HFF-Myc (cell line): ENCODE measurements at regions not wholly inside any gene's neighbourhood (a gene's known extent, or its start where the extent isn't known, plus 50 kb on each side); places are given as distances from the start of the nearest gene placed in this dataset.

ENCODE experiments used
- DNase-seq: peaks from one replicate; pipeline ENCODE4 v3.0.0-alpha.2; 2011; ENCODE audit warnings: low read depth; ENCODE audit errors: extremely low read depth
- H3K4me3 ChIP-seq: replicated peaks from 2 replicates; pipeline ENCODE4 v1.5.1; 2011; ENCODE audit warnings: low read depth, mild to moderate bottlenecking, control low read depth, low read length
- TF ChIP-seq, protein P1 (sequence below): IDR thresholded peaks from 2 replicates; pipeline ENCODE4 v1.5.1; 2012; ENCODE audit warnings: mild to moderate bottlenecking, low read depth, low read length, control low read depth; ENCODE audit errors: missing control alignments

- H3K4me3 ChIP-seq, result no peak overlapping the region
- TF ChIP-seq, protein P1, sequence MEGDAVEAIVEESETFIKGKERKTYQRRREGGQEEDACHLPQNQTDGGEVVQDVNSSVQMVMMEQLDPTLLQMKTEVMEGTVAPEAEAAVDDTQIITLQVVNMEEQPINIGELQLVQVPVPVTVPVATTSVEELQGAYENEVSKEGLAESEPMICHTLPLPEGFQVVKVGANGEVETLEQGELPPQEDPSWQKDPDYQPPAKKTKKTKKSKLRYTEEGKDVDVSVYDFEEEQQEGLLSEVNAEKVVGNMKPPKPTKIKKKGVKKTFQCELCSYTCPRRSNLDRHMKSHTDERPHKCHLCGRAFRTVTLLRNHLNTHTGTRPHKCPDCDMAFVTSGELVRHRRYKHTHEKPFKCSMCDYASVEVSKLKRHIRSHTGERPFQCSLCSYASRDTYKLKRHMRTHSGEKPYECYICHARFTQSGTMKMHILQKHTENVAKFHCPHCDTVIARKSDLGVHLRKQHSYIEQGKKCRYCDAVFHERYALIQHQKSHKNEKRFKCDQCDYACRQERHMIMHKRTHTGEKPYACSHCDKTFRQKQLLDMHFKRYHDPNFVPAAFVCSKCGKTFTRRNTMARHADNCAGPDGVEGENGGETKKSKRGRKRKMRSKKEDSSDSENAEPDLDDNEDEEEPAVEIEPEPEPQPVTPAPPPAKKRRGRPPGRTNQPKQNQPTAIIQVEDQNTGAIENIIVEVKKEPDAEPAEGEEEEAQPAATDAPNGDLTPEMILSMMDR, result no peak
- DNase-seq, result no peak
Observed at GRCh38 chr3:69445498-69445897, 59.6 kb upstream of the FRMD4B start.

- no peak for DNase-seq
- peak overlapping the region; percentile 35 for H3K4me3 ChIP-seq
- TF ChIP-seq, protein P1, result no peak
Observed at GRCh38 chr3:69445024-69445423, 59.1 kb upstream of the FRMD4B start.

GRCh38 chr3:69443457-69443920, 57.6 kb upstream of the FRMD4B start:
- H3K4me3 ChIP-seq, result no peak overlapping the region
- DNase-seq, result no peak
- TF ChIP-seq, protein P1, result no peak

- no peak overlapping the region for H3K4me3 ChIP-seq
- no peak for DNase-seq
- TF ChIP-seq, protein P1, result no peak
Observed at GRCh38 chr3:69442771-69443311, 57.0 kb upstream of the FRMD4B start.

DNA sequence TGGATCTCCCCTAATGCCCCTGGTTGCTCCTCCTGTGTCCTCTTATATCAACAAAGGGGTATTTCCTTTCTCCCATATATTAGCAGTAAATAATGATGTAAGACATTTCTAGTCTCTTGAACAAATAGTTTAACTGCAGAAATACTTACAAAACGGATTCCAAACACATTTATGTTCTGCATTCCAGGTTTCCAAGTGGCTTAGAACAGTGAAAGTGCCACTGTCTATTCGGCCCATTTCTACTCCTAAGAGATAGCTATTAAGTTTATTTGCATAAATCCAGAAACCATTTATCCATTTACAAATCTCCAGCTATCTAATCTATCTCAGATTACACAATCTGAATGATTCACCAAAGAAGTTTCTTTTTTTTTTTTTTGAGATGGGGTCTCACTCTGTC, 55.8 kb upstream of the FRMD4B start:
- DNase-seq, result no peak
- TF ChIP-seq, protein P1, result no peak
- H3K4me3 ChIP-seq, result no peak overlapping the region

DNA sequence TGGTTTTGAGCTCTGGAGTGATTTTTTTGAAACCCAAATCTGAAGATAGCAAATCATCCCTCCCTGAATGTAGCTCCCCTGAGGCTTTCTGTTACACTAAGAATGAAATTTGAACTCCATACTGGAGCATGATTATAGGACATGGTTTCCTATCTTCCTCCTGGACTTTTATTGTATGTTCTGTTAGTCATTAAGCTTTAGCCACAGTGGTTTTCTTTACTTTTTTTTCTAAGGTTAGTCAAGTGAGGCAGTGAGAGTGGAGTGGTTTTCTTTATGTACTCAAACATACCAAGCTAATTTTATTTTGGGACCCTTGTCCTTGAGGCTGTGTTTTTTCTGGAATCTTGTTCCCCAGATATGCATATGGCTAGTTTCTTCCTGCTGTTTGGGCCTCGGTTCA, 55.2 kb upstream of the FRMD4B start:
- no peak for DNase-seq
- TF ChIP-seq, protein P1, result no peak
- H3K4me3 ChIP-seq, result no peak overlapping the region
